ENCODE measurements at regions not wholly inside any gene's neighbourhood (a gene's known extent, or its start where the extent isn't known, plus 50 kb on each side); places are given as distances from the start of the nearest gene placed in this dataset.
A peak's percentile ranks its signal among the peaks of the same experiment; 100 is the strongest.

DNA sequence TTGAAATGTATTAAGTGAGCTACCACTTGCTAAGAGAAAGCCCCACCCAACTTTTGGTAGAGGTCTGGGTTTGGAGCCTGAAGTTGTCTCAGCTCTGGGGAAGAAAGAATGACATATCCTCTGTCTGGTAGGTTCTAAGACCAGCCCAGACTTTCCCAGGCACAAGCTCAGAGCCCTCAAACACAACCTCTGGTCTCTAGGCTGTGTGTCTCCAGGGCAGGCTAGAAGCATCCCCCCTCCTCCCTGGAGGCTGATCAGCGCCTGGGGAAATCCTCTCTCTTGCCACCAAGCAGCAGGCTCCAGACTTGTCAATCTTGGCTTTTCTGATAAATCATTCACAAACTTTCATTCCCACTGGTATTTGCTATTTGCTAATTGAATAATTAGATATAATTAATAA, 226.5 kb upstream of the CST7 start:
- no peak overlapping the region for H2BK120ac ChIP-seq (ENCODE audit: low read depth, low read length)
- no peak for DNase-seq (ENCODE audit: low spot score)
- no peaks in the 10 kb centered on the region for H3K36me3 ChIP-seq (replicated peaks in 1 of 2; ENCODE audit: control insufficient read depth in 2 of 2, insufficient read depth in 2 of 2, low read length in 2 of 2)
- H3K9ac ChIP-seq (ENCODE audit: low read depth, low read length, poor library complexity) = no peak overlapping the region
- H4K91ac ChIP-seq (ENCODE audit: low read depth, low read length, poor library complexity) = no peak overlapping the region
- H2BK12ac ChIP-seq (ENCODE audit: low read length) = no peak overlapping the region
- no peaks in the 10 kb centered on the region for H3K9me3 ChIP-seq (replicated peaks in 1 of 2; ENCODE audit: control insufficient read depth in 2 of 2, insufficient read depth in 1 of 2, low read depth in 1 of 2, low read length in 2 of 2)
- no peaks in the 10 kb centered on the region for H3K4me1 ChIP-seq (ENCODE audit: control insufficient read depth in 2 of 2, insufficient read depth in 1 of 2, low read depth in 1 of 2, low read length in 2 of 2)
- WGBS, 2 donors (ENCODE audit: extremely low coverage in 2 of 2, insufficient read length in 2 of 2, insufficient replicate concordance in 1 of 2) = no CpG with 5 or more reads among the region's 1 CpG
- no peak overlapping the region for H2BK5ac ChIP-seq (ENCODE audit: low read length)
- no peak overlapping the region for H3K4ac ChIP-seq (ENCODE audit: low read length)
- no peak overlapping the region for H3K4me2 ChIP-seq (ENCODE audit: insufficient read depth, low read length, poor library complexity, severe bottlenecking)
- no peaks in the 10 kb centered on the region for H3K27me3 ChIP-seq (ENCODE audit: control insufficient read depth in 3 of 3, insufficient read depth in 3 of 3, low read depth in 1 of 3, low read length in 3 of 3)
- H4K8ac ChIP-seq (ENCODE audit: low read depth, low read length) = no peak overlapping the region
- H3K18ac ChIP-seq (ENCODE audit: low read length) = no peak overlapping the region
- H3K14ac ChIP-seq (ENCODE audit: low read length) = no peak overlapping the region
- H2AFZ ChIP-seq (ENCODE audit: low read length) = no peak overlapping the region
- H2BK15ac ChIP-seq (ENCODE audit: low read length) = no peak overlapping the region
- no peak overlapping the region for H3K27ac ChIP-seq (replicated peaks; ENCODE audit: low read length)
- H3K4me3 ChIP-seq (ENCODE audit: low read length in 2 of 2) = no peak overlapping the region
- no peaks in the 10 kb centered on the region for H3K79me1 ChIP-seq (ENCODE audit: low read depth, low read length)
- no peak overlapping the region for H2AK5ac ChIP-seq (ENCODE audit: low read depth, low read length)
- no peak overlapping the region for H3K23ac ChIP-seq (ENCODE audit: low read depth, low read length, poor library complexity)

DNA sequence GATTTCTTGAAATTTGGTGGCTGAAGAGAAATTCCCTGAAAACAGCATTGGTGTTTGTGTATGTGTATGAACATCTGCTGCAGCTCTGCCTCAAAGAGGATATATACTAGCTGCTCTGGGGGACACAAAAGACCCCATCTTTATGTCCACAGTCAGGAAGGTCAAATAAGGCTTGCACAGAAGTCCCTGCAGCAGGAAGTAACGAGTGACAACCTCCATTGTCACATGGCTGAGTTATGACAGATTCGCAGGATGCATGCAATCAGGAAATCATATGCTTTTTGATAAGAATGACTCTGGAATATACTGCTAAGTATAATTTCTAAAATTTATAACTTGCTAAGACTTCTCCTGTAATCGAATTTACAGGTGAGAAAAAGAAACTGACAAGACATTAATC, 225.9 kb upstream of the CST7 start:
- no peaks in the 10 kb centered on the region for H3K27me3 ChIP-seq (ENCODE audit: control insufficient read depth in 3 of 3, insufficient read depth in 3 of 3, low read depth in 1 of 3, low read length in 3 of 3)
- no peak overlapping the region for H2BK15ac ChIP-seq (ENCODE audit: low read length)
- no peak overlapping the region for H3K4me2 ChIP-seq (ENCODE audit: insufficient read depth, low read length, poor library complexity, severe bottlenecking)
- H3K9me3 ChIP-seq (replicated peaks in 1 of 2; ENCODE audit: control insufficient read depth in 2 of 2, insufficient read depth in 1 of 2, low read depth in 1 of 2, low read length in 2 of 2) = no peaks in the 10 kb centered on the region
- H3K9ac ChIP-seq (ENCODE audit: low read depth, low read length, poor library complexity) = no peak overlapping the region
- H4K8ac ChIP-seq (ENCODE audit: low read depth, low read length) = no peak overlapping the region
- H3K4me1 ChIP-seq (ENCODE audit: control insufficient read depth in 2 of 2, insufficient read depth in 1 of 2, low read depth in 1 of 2, low read length in 2 of 2) = no peaks in the 10 kb centered on the region
- no peak overlapping the region for H2BK120ac ChIP-seq (ENCODE audit: low read depth, low read length)
- H2AFZ ChIP-seq (ENCODE audit: low read length) = no peak overlapping the region
- no peak overlapping the region for H3K23ac ChIP-seq (ENCODE audit: low read depth, low read length, poor library complexity)
- H4K91ac ChIP-seq (ENCODE audit: low read depth, low read length, poor library complexity) = no peak overlapping the region
- H3K4ac ChIP-seq (ENCODE audit: low read length) = no peak overlapping the region
- no peak overlapping the region for H3K14ac ChIP-seq (ENCODE audit: low read length)
- no peak overlapping the region for H2BK12ac ChIP-seq (ENCODE audit: low read length)
- H3K79me1 ChIP-seq (ENCODE audit: low read depth, low read length) = no peaks in the 10 kb centered on the region
- no CpG with 5 or more reads among the region's 3 CpGs for WGBS, 2 donors (ENCODE audit: extremely low coverage in 2 of 2, insufficient read length in 2 of 2, insufficient replicate concordance in 1 of 2)
- H3K4me3 ChIP-seq (ENCODE audit: low read length in 2 of 2) = no peak overlapping the region
- no peak overlapping the region for H3K27ac ChIP-seq (replicated peaks; ENCODE audit: low read length)
- H2AK5ac ChIP-seq (ENCODE audit: low read depth, low read length) = no peak overlapping the region
- no peak overlapping the region for H3K18ac ChIP-seq (ENCODE audit: low read length)
- no peak overlapping the region for H2BK5ac ChIP-seq (ENCODE audit: low read length)
- no peak for DNase-seq (ENCODE audit: low spot score)
- no peaks in the 10 kb centered on the region for H3K36me3 ChIP-seq (replicated peaks in 1 of 2; ENCODE audit: control insufficient read depth in 2 of 2, insufficient read depth in 2 of 2, low read length in 2 of 2)

- Histone ChIP-seq H3K4ac (ENCODE audit: low read length) (no peak overlapping the region), H4K8ac (ENCODE audit: low read depth, low read length) (no peak overlapping the region), H3K4me1 (ENCODE audit: control insufficient read depth in 2 of 2, insufficient read depth in 1 of 2, low read depth in 1 of 2, low read length in 2 of 2) (no peaks in the 10 kb centered on the region), H3K9me3 (replicated peaks in 1 of 2; ENCODE audit: control insufficient read depth in 2 of 2, insufficient read depth in 1 of 2, low read depth in 1 of 2, low read length in 2 of 2) (no peaks in the 10 kb centered on the region), H4K91ac (ENCODE audit: low read depth, low read length, poor library complexity) (no peak overlapping the region), H3K27ac (replicated peaks; ENCODE audit: low read length) (no peak overlapping the region), H3K9ac (ENCODE audit: low read depth, low read length, poor library complexity) (no peak overlapping the region), H3K36me3 (replicated peaks in 1 of 2; ENCODE audit: control insufficient read depth in 2 of 2, insufficient read depth in 2 of 2, low read length in 2 of 2) (no peaks in the 10 kb centered on the region), H3K4me2 (ENCODE audit: insufficient read depth, low read length, poor library complexity, severe bottlenecking) (no peak overlapping the region), H2BK15ac (ENCODE audit: low read length) (no peak overlapping the region), H2AK5ac (ENCODE audit: low read depth, low read length) (no peak overlapping the region), H2BK12ac (ENCODE audit: low read length) (no peak overlapping the region), H3K18ac (ENCODE audit: low read length) (peak overlapping the region; percentile 29), H3K14ac (ENCODE audit: low read length) (peak overlapping the region; percentile 4), H3K23ac (ENCODE audit: low read depth, low read length, poor library complexity) (no peak overlapping the region), H2BK120ac (ENCODE audit: low read depth, low read length) (no peak overlapping the region), H3K4me3 (ENCODE audit: low read length in 2 of 2) (peak overlapping the region in 1 of 2 donors; percentile 31), H3K79me1 (ENCODE audit: low read depth, low read length) (no peaks in the 10 kb centered on the region), H2BK5ac (ENCODE audit: low read length) (no peak overlapping the region), H3K27me3 (ENCODE audit: control insufficient read depth in 3 of 3, insufficient read depth in 3 of 3, low read depth in 1 of 3, low read length in 3 of 3) (no peaks in the 10 kb centered on the region), H2AFZ (ENCODE audit: low read length) (no peak overlapping the region)
- no CpG with 5 or more reads among the region's 13 CpGs for WGBS, 2 donors (ENCODE audit: extremely low coverage in 2 of 2, insufficient read length in 2 of 2, insufficient replicate concordance in 1 of 2)
- no peak for DNase-seq (ENCODE audit: low spot score)
Observed at GRCh38 chr20:24723647-24724352, 225.3 kb upstream of the CST7 start.

DNA sequence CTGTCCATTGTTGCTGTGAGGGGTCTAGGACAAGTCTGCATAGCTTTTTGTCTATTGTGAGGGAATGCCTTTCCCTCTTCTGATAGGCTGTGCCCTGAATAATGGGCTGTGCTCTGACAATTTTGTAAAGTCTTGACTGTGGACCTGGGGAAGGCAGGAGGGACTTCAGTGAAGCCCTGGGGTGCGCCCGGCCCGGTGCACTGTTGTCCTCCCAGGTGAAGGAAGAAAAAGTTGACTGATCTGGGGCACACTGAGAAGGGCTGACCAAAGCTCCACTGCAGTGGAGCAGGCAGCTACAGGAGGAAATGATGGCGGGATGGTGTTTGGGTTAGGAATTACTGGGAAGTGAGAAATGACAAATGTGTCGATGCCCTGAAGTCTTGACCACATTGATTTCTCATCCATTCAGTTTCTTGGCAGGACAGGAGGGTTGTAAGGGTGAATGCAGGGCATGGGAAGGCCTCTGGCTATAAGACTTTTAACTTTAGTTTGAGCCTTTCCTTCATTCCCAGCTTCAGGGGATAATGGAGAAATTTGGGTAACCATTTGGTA, 224.0 kb upstream of the CST7 start:
- H3K4me1 ChIP-seq (ENCODE audit: control insufficient read depth in 2 of 2, insufficient read depth in 1 of 2, low read depth in 1 of 2, low read length in 2 of 2) = no peaks in the 10 kb centered on the region
- no peak overlapping the region for H2AFZ ChIP-seq (ENCODE audit: low read length)
- H2BK120ac ChIP-seq (ENCODE audit: low read depth, low read length) = no peak overlapping the region
- no peak overlapping the region for H4K8ac ChIP-seq (ENCODE audit: low read depth, low read length)
- H3K23ac ChIP-seq (ENCODE audit: low read depth, low read length, poor library complexity) = no peak overlapping the region
- H3K9me3 ChIP-seq (replicated peaks in 1 of 2; ENCODE audit: control insufficient read depth in 2 of 2, insufficient read depth in 1 of 2, low read depth in 1 of 2, low read length in 2 of 2) = no peaks in the 10 kb centered on the region
- H3K27me3 ChIP-seq (ENCODE audit: control insufficient read depth in 3 of 3, insufficient read depth in 3 of 3, low read depth in 1 of 3, low read length in 3 of 3) = no peaks in the 10 kb centered on the region
- no CpG with 5 or more reads among the region's 5 CpGs for WGBS, 2 donors (ENCODE audit: extremely low coverage in 2 of 2, insufficient read length in 2 of 2, insufficient replicate concordance in 1 of 2)
- no peak overlapping the region for H3K4me2 ChIP-seq (ENCODE audit: insufficient read depth, low read length, poor library complexity, severe bottlenecking)
- no peak overlapping the region for H3K4me3 ChIP-seq (ENCODE audit: low read length in 2 of 2)
- no peaks in the 10 kb centered on the region for H3K36me3 ChIP-seq (replicated peaks in 1 of 2; ENCODE audit: control insufficient read depth in 2 of 2, insufficient read depth in 2 of 2, low read length in 2 of 2)
- DNase-seq (ENCODE audit: low spot score) = no peak
- H3K18ac ChIP-seq (ENCODE audit: low read length) = no peak overlapping the region
- H3K4ac ChIP-seq (ENCODE audit: low read length) = no peak overlapping the region
- H3K14ac ChIP-seq (ENCODE audit: low read length) = no peak overlapping the region
- H3K79me1 ChIP-seq (ENCODE audit: low read depth, low read length) = no peaks in the 10 kb centered on the region
- H2BK15ac ChIP-seq (ENCODE audit: low read length) = no peak overlapping the region
- H2AK5ac ChIP-seq (ENCODE audit: low read depth, low read length) = no peak overlapping the region
- no peak overlapping the region for H3K9ac ChIP-seq (ENCODE audit: low read depth, low read length, poor library complexity)
- no peak overlapping the region for H2BK5ac ChIP-seq (ENCODE audit: low read length)
- no peak overlapping the region for H4K91ac ChIP-seq (ENCODE audit: low read depth, low read length, poor library complexity)
- H2BK12ac ChIP-seq (ENCODE audit: low read length) = no peak overlapping the region
- no peak overlapping the region for H3K27ac ChIP-seq (replicated peaks; ENCODE audit: low read length)
